DND-41 (cell line): ENCODE measurements at regions not wholly inside any gene's neighbourhood (a gene's known extent, or its start where the extent isn't known, plus 50 kb on each side); places are given as distances from the start of the nearest gene placed in this dataset.

Source experiments
- ATAC-seq: fragments of 200-7000 bp; cut with Tn5 transposase; 3 replicates; pipeline ENCODE4 v1.9.1; 2021; ENCODE audit warnings: low read depth; ENCODE audit not compliant: insufficient read depth
- DNase-seq: peaks from one replicate; pipeline ENCODE4 v3.0.0-alpha.2; 2020
- H2AFZ ChIP-seq: 2 replicates; pipeline ENCODE4 v1.6.0; 2012; ENCODE audit warnings: low read depth, low read length
- H3K27ac ChIP-seq: 2 replicates; pipeline ENCODE4 v1.5.1; 2012; ENCODE audit warnings: low read length, inconsistent platforms
- H3K27me3 ChIP-seq: fragments of 200-600 bp; sonication (generic); 2 replicates; pipeline ENCODE4 v1.6.0; 2012; ENCODE audit warnings: low read length, mild to moderate bottlenecking, inconsistent platforms; ENCODE audit not compliant: insufficient read depth, poor library complexity
- H3K36me3 ChIP-seq: 2 replicates; pipeline ENCODE4 v1.5.1; 2012; ENCODE audit warnings: low read length, inconsistent platforms; ENCODE audit not compliant: insufficient read depth
- H3K4me1 ChIP-seq: 2 replicates; pipeline ENCODE4 v1.5.1; 2012; ENCODE audit warnings: mild to moderate bottlenecking, low read length; ENCODE audit not compliant: insufficient read depth
- H3K4me2 ChIP-seq: 2 replicates; pipeline ENCODE4 v1.6.0; 2012; ENCODE audit warnings: mild to moderate bottlenecking, moderate library complexity, low read length, inconsistent platforms; ENCODE audit not compliant: insufficient read depth
- H3K4me3 ChIP-seq, 2 experiments: fragments of 200-600 bp in 1 of 2; shearing (Covaris generic) in 1 of 2; 2 replicates each; pipeline ENCODE4 v1.5.1; 2012 to 2016; ENCODE audit warnings: inconsistent platforms in 2 of 2, low read length in 2 of 2, mild to moderate bottlenecking in 2 of 2, low read depth in 1 of 2, moderate library complexity in 1 of 2
- H3K79me2 ChIP-seq: 2 replicates; pipeline ENCODE4 v1.6.0; 2012; ENCODE audit warnings: low read length, inconsistent platforms; ENCODE audit not compliant: insufficient read depth
- H3K9ac ChIP-seq: 2 replicates; pipeline ENCODE4 v1.6.0; 2012; ENCODE audit warnings: low read depth, mild to moderate bottlenecking, inconsistent platforms, low read length, moderate library complexity
- H3K9me3 ChIP-seq: 2 replicates; pipeline ENCODE4 v1.5.1; 2012; ENCODE audit warnings: low read length, moderate library complexity, mild to moderate bottlenecking, inconsistent platforms; ENCODE audit not compliant: insufficient read depth, severe bottlenecking
- H4K20me1 ChIP-seq: 2 replicates; pipeline ENCODE4 v1.6.0; 2012; ENCODE audit warnings: low read length; ENCODE audit not compliant: insufficient read depth
- CTCF ChIP-seq: IDR thresholded peaks from 2 replicates; pipeline ENCODE4 v1.5.1; 2012; ENCODE audit warnings: borderline replicate concordance, low read length, moderate library complexity, mild to moderate bottlenecking; ENCODE audit not compliant: poor library complexity, severe bottlenecking; ENCODE audit errors: extremely low read depth
- EZH2 ChIP-seq: IDR thresholded peaks from 3 replicates; pipeline ENCODE4 v1.6.1; 2012; ENCODE audit warnings: borderline replicate concordance, low read depth, mild to moderate bottlenecking, moderate library complexity, low read length, inconsistent platforms; ENCODE audit not compliant: severe bottlenecking

GRCh38 chr1:220991506-220991905 lies 112.3 kb downstream of the HLX start:
- Histone ChIP-seq H2AFZ (no peak overlapping the region), H3K27ac (no peak overlapping the region), H3K79me2 (no peaks in the 10 kb centered on the region), H3K4me2 (no peak overlapping the region), H3K4me3 (no peak overlapping the region), H3K9me3 (no peaks in the 10 kb centered on the region), H3K27me3 (no peaks in the 10 kb centered on the region), H3K36me3 (no peaks in the 10 kb centered on the region), H3K9ac (no peak overlapping the region), H4K20me1 (no peaks in the 10 kb centered on the region), H3K4me1 (no peaks in the 10 kb centered on the region)
- no peak for DNase-seq
- no peak for TF ChIP-seq CTCF
- TF ChIP-seq EZH2, result no peak
- ATAC-seq, result no peak

GRCh38 chr1:220991959-220992704 lies 112.9 kb downstream of the HLX start:
- DNase-seq (no peak), ATAC-seq (no peak)
- Histone ChIP-seq H3K4me2 (no peak overlapping the region), H2AFZ (no peak overlapping the region), H3K27ac (no peak overlapping the region), H3K9me3 (no peaks in the 10 kb centered on the region), H3K9ac (no peak overlapping the region), H3K27me3 (no peaks in the 10 kb centered on the region), H3K36me3 (no peaks in the 10 kb centered on the region), H3K79me2 (no peaks in the 10 kb centered on the region), H3K4me3 (no peak overlapping the region), H3K4me1 (no peaks in the 10 kb centered on the region), H4K20me1 (no peaks in the 10 kb centered on the region)
- no peak for TF ChIP-seq CTCF
- TF ChIP-seq EZH2, result no peak

GRCh38 chr1:220992705-220993052 lies 113.4 kb downstream of the HLX start:
- no peaks in the 10 kb centered on the region for H3K27me3 ChIP-seq
- TF ChIP-seq CTCF (no peak), EZH2 (no peak)
- no peak overlapping the region for H3K4me3 ChIP-seq
- no peak overlapping the region for H3K4me2 ChIP-seq
- H3K9ac ChIP-seq, result no peak overlapping the region
- DNase-seq (no peak), ATAC-seq (no peak)
- H2AFZ ChIP-seq, result no peak overlapping the region
- no peaks in the 10 kb centered on the region for H3K36me3 ChIP-seq
- H4K20me1 ChIP-seq, result no peaks in the 10 kb centered on the region
- H3K27ac ChIP-seq, result no peak overlapping the region
- H3K9me3 ChIP-seq, result no peaks in the 10 kb centered on the region
- no peaks in the 10 kb centered on the region for H3K79me2 ChIP-seq
- no peaks in the 10 kb centered on the region for H3K4me1 ChIP-seq

GRCh38 chr1:220994671-220995070 lies 115.4 kb downstream of the HLX start:
- Histone ChIP-seq H2AFZ (no peak overlapping the region), H3K79me2 (no peaks in the 10 kb centered on the region), H3K4me3 (no peak overlapping the region), H3K4me1 (no peaks in the 10 kb centered on the region), H3K36me3 (no peaks in the 10 kb centered on the region), H3K9me3 (no peaks in the 10 kb centered on the region), H3K9ac (no peak overlapping the region), H3K4me2 (no peak overlapping the region), H3K27ac (no peak overlapping the region), H3K27me3 (no peaks in the 10 kb centered on the region), H4K20me1 (no peaks in the 10 kb centered on the region)
- DNase-seq (no peak), ATAC-seq (no peak)
- no peak for TF ChIP-seq CTCF
- no peak for TF ChIP-seq EZH2
